Loucy (cell line): ENCODE measurements at regions not wholly inside any gene's neighbourhood (a gene's known extent, or its start where the extent isn't known, plus 50 kb on each side); places are given as distances from the start of the nearest gene placed in this dataset.

Source experiments
- H2AFZ ChIP-seq: fragments of 200-600 bp; sonication (generic); 2 replicates; pipeline ENCODE4 v1.6.0; 2016; ENCODE audit warnings: antibody characterized with exemption, mild to moderate bottlenecking, low read length, moderate library complexity
- H3F3A ChIP-seq: fragments of 200-600 bp; 2 replicates; pipeline ENCODE4 v1.6.0; 2016; ENCODE audit warnings: antibody characterized with exemption, low read depth, mild to moderate bottlenecking
- H3K27me3 ChIP-seq: fragments of 200-600 bp; sonication (generic); 2 replicates; pipeline ENCODE4 v1.6.1; 2014; ENCODE audit warnings: low read length, mild to moderate bottlenecking; ENCODE audit not compliant: insufficient read depth, poor library complexity, severe bottlenecking
- H3K36me3 ChIP-seq: fragments of 200-600 bp; sonication (generic); 2 replicates; pipeline ENCODE4 v1.6.1; 2016; ENCODE audit warnings: low read length; ENCODE audit not compliant: insufficient read depth
- H3K4me1 ChIP-seq: fragments of 200-600 bp; sonication (generic); 2 replicates; pipeline ENCODE4 v1.5.1; 2014; ENCODE audit warnings: low read length, mild to moderate bottlenecking; ENCODE audit not compliant: insufficient read depth, poor library complexity, severe bottlenecking
- H3K4me2 ChIP-seq: fragments of 200-600 bp; sonication (generic); 2 replicates; pipeline ENCODE4 v1.6.0; 2014; ENCODE audit warnings: antibody characterized with exemption, low read length, low read depth, mild to moderate bottlenecking; ENCODE audit not compliant: poor library complexity, severe bottlenecking
- H3K4me3 ChIP-seq: fragments of 200-600 bp; sonication (generic); 2 replicates; pipeline ENCODE4 v1.5.1; 2014; ENCODE audit warnings: low read length, mild to moderate bottlenecking, mixed read lengths; ENCODE audit not compliant: poor library complexity, severe bottlenecking
- H3K79me2 ChIP-seq: fragments of 200-600 bp; sonication (generic); 2 replicates; pipeline ENCODE4 v1.6.1; 2014; ENCODE audit warnings: low read length; ENCODE audit not compliant: insufficient read depth
- H3K9ac ChIP-seq: fragments of 200-600 bp; sonication (generic); 2 replicates; pipeline ENCODE4 v1.6.0; 2014; ENCODE audit warnings: mild to moderate bottlenecking, low read depth, low read length, moderate library complexity; ENCODE audit not compliant: poor library complexity, severe bottlenecking
- H3K9me2 ChIP-seq: fragments of 200-600 bp; sonication (generic); replicated peaks from 2 replicates; pipeline ENCODE4 v1.6.1; 2016; ENCODE audit warnings: low read depth, low read length, mixed read lengths
- H3K9me3 ChIP-seq: fragments of 200-600 bp; sonication (generic); 2 replicates; pipeline ENCODE4 v1.6.1; 2014; ENCODE audit warnings: mild to moderate bottlenecking, antibody characterized with exemption, low read length, low read depth; ENCODE audit not compliant: insufficient read depth
- H4K20me1 ChIP-seq: fragments of 200-600 bp; sonication (generic); 2 replicates; pipeline ENCODE4 v1.6.0; 2014; ENCODE audit warnings: antibody characterized with exemption, low read length, mild to moderate bottlenecking; ENCODE audit not compliant: insufficient read depth, poor library complexity, severe bottlenecking
- EZH2phosphoT487 ChIP-seq: fragments of 200-600 bp; IDR thresholded peaks from 2 replicates; pipeline ENCODE4 v1.6.1; 2018; ENCODE audit warnings: antibody characterized with exemption, mild to moderate bottlenecking, moderate library complexity, borderline replicate concordance
- TF ChIP-seq, protein P1 (sequence below): fragments of 200-600 bp; sonication (generic); conservative IDR thresholded peaks from 2 replicates; pipeline ENCODE4 v1.5.1; 2014; ENCODE audit warnings: mild to moderate bottlenecking, antibody characterized with exemption, low read length

DNA sequence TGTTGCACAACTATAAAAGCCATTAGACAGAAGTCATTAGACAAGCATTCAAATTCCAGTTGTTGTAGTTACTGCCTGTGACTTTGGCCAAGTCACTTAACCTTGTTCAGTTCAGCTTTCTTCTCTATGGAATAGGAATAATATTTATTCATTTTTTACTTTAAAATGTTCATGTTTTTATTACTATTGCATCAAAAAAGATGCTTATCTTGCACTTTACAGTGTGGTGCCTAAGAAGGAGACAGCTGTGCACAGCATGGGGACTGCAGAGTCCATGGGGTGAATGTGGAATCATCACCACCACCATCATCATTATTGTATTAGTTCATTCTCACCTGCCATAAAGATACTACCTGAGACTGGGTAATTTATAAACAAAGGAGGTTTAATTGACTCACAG is 504.2 kb downstream of the SOX2 start:
- Histone ChIP-seq H3K4me2 (no peak overlapping the region), H3K4me1 (no peaks in the 10 kb centered on the region), H3K27me3 (no peaks in the 10 kb centered on the region)

DNA sequence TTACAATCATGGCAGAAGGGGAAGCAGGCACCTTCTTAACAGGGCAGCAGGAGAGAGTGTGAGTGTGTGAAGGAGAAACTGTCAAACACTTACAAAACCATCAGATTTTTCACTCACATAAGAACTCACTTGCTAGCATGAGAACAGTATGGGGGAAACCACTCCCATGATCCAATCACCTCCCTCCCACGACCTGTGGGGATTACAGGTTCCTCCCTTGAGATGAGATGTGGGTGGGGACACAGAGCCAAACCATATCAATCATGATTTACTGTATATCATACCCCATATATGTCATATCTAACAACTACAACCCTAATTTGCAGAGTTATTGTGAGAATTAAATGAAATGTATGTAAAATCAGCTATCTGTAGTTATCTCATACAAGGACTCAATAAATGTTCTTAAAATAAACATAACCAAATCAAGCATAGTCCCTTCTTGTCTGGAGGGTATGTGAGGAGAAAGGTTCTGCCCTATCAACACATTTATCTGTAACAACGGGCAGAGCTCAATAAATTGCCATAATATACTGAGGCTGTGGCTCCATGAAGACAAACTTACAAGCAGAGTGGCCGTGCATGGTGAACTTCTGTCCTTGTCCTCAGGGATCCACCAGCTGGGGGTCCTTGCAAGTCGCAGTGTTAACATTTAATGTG is 504.7 kb downstream of the SOX2 start:
- Histone ChIP-seq H3K27me3 (no peaks in the 10 kb centered on the region), H3K4me1 (no peaks in the 10 kb centered on the region), H3K9me2 (no peaks in the 10 kb centered on the region)

More for the DNA sequence above, 504.2 kb downstream of the SOX2 start:
- Histone ChIP-seq H3F3A (no peaks in the 10 kb centered on the region), H3K4me3 (no peak overlapping the region), H4K20me1 (no peaks in the 10 kb centered on the region), H3K9me3 (no peaks in the 10 kb centered on the region), H2AFZ (no peak overlapping the region), H3K9me2 (no peaks in the 10 kb centered on the region), H3K36me3 (no peaks in the 10 kb centered on the region), H3K9ac (no peak overlapping the region), H3K79me2 (no peaks in the 10 kb centered on the region)
- TF ChIP-seq, protein P1, sequence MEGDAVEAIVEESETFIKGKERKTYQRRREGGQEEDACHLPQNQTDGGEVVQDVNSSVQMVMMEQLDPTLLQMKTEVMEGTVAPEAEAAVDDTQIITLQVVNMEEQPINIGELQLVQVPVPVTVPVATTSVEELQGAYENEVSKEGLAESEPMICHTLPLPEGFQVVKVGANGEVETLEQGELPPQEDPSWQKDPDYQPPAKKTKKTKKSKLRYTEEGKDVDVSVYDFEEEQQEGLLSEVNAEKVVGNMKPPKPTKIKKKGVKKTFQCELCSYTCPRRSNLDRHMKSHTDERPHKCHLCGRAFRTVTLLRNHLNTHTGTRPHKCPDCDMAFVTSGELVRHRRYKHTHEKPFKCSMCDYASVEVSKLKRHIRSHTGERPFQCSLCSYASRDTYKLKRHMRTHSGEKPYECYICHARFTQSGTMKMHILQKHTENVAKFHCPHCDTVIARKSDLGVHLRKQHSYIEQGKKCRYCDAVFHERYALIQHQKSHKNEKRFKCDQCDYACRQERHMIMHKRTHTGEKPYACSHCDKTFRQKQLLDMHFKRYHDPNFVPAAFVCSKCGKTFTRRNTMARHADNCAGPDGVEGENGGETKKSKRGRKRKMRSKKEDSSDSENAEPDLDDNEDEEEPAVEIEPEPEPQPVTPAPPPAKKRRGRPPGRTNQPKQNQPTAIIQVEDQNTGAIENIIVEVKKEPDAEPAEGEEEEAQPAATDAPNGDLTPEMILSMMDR: no peak
- TF ChIP-seq EZH2phosphoT487: no peak

DNA sequence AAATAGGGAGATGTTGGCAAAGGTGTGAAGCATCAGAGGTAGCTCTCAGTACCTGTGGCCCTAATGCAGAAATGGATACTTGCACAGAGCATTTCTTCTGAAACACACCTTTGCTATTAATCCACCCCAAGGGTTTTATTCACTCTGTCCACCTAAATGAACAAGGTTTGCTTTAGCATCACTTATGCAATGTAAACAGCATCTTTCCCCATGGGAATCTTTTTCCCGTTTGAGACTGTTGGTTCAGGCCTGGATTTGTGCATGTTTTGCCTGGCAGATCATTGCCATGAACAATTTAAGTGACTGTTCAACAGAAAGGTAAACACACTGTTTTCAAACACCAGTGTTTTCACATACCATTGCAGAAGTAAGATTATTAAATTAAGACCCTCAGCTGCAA is 508.3 kb downstream of the SOX2 start:
- Histone ChIP-seq H3K9me3 (no peaks in the 10 kb centered on the region), H4K20me1 (no peaks in the 10 kb centered on the region), H3K79me2 (no peaks in the 10 kb centered on the region), H2AFZ (no peak overlapping the region), H3F3A (no peaks in the 10 kb centered on the region), H3K4me3 (no peak overlapping the region), H3K36me3 (no peaks in the 10 kb centered on the region), H3K9me2 (no peaks in the 10 kb centered on the region), H3K27me3 (no peaks in the 10 kb centered on the region), H3K9ac (no peak overlapping the region), H3K4me1 (no peaks in the 10 kb centered on the region), H3K4me2 (no peak overlapping the region)
- no peak for TF ChIP-seq EZH2phosphoT487
- TF ChIP-seq, protein P1: no peak

More for the DNA sequence above, 504.7 kb downstream of the SOX2 start:
- H3K79me2 ChIP-seq: no peaks in the 10 kb centered on the region
- no peak overlapping the region for H3K9ac ChIP-seq
- H2AFZ ChIP-seq: no peak overlapping the region
- no peaks in the 10 kb centered on the region for H3K9me3 ChIP-seq
- H3K4me3 ChIP-seq: no peak overlapping the region
- H3K4me2 ChIP-seq: no peak overlapping the region
- no peaks in the 10 kb centered on the region for H3K36me3 ChIP-seq
- H3F3A ChIP-seq: no peaks in the 10 kb centered on the region
- no peaks in the 10 kb centered on the region for H4K20me1 ChIP-seq
- TF ChIP-seq EZH2phosphoT487: no peak

DNA sequence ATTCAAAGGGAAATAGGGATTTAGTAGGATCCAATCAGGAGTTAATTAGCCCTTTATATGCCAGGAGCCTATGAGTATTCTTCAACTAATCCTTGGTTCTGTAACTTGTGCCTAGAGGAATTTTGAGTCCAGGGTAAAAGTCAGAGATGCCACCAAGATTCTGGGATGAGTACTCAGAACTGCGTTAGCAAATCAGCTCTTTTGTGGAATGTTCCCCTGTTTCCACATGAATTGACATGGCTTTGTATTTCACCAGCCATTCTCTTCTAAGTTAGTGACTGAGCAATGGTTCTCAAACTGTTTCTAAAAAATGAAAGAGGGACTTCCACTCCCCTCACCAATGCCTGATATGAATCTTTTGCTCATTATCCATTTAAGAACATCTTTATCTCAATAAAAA is 508.7 kb downstream of the SOX2 start:
- H3K36me3 ChIP-seq: no peaks in the 10 kb centered on the region
- H3K4me2 ChIP-seq: no peak overlapping the region
- H2AFZ ChIP-seq: no peak overlapping the region
- H3K79me2 ChIP-seq: no peaks in the 10 kb centered on the region
- H4K20me1 ChIP-seq: no peaks in the 10 kb centered on the region
- H3K9ac ChIP-seq: no peak overlapping the region
- no peaks in the 10 kb centered on the region for H3K4me1 ChIP-seq
- H3K27me3 ChIP-seq: no peaks in the 10 kb centered on the region
- no peaks in the 10 kb centered on the region for H3F3A ChIP-seq
- TF ChIP-seq EZH2phosphoT487: no peak
- TF ChIP-seq, protein P1: no peak
- no peaks in the 10 kb centered on the region for H3K9me2 ChIP-seq
- H3K4me3 ChIP-seq: no peak overlapping the region
- H3K9me3 ChIP-seq: no peaks in the 10 kb centered on the region
